GM23338 (cell line): ENCODE measurements at regions not wholly inside any gene's neighbourhood (a gene's known extent, or its start where the extent isn't known, plus 50 kb on each side); places are given as distances from the start of the nearest gene placed in this dataset.

Source experiments
- ATAC-seq: fragments of 200-7000 bp; cut with Tn5 transposase; 3 replicates; pipeline ENCODE4 v1.9.1; 2020
- DNase-seq: peaks from one replicate; pipeline ENCODE4 v3.0.0-alpha.2; 2015; ENCODE audit warnings: low spot score
- H2AFZ ChIP-seq: fragments of 200-600 bp; sonication (generic); 2 replicates; pipeline ENCODE4 v1.8.0; 2016; ENCODE audit warnings: antibody characterized with exemption, mild to moderate bottlenecking, moderate library complexity
- H3F3A ChIP-seq: fragments of 200-600 bp; sonication (generic); replicated peaks from 2 replicates; pipeline ENCODE4 v1.8.0; 2017; ENCODE audit warnings: antibody characterized with exemption, mixed run types, low read depth
- H3K27ac ChIP-seq: fragments of 200-600 bp; sonication (generic); 2 replicates; pipeline ENCODE4 v1.6.1; 2016; ENCODE audit warnings: low read depth
- H3K27me3 ChIP-seq: fragments of 200-600 bp; sonication (generic); 2 replicates; pipeline ENCODE4 v1.8.0; 2016; ENCODE audit warnings: mild to moderate bottlenecking, mixed run types, moderate library complexity; ENCODE audit not compliant: insufficient read depth
- H3K36me3 ChIP-seq: fragments of 200-600 bp; sonication (generic); 2 replicates; pipeline ENCODE4 v1.8.0; 2016; ENCODE audit warnings: mild to moderate bottlenecking; ENCODE audit not compliant: insufficient read depth
- H3K4me1 ChIP-seq: fragments of 200-600 bp; sonication (generic); 2 replicates; pipeline ENCODE4 v1.8.0; 2016; ENCODE audit warnings: mild to moderate bottlenecking, moderate library complexity; ENCODE audit not compliant: insufficient read depth
- H3K4me2 ChIP-seq: fragments of 200-600 bp; sonication (generic); 2 replicates; pipeline ENCODE4 v1.7.1; 2017; ENCODE audit warnings: mixed run types
- H3K4me3 ChIP-seq: fragments of 200-600 bp; sonication (generic); 2 replicates; pipeline ENCODE4 v1.6.1; 2016; ENCODE audit warnings: mixed run types
- H3K79me2 ChIP-seq: fragments of 200-600 bp; sonication (generic); replicated peaks from 2 replicates; pipeline ENCODE4 v1.8.0; 2017; ENCODE audit warnings: mild to moderate bottlenecking; ENCODE audit not compliant: insufficient read depth
- H3K9me2 ChIP-seq: fragments of 200-600 bp; sonication (generic); 2 replicates; pipeline ENCODE4 v1.8.0; 2017; ENCODE audit not compliant: insufficient read depth
- H4K20me1 ChIP-seq: fragments of 200-600 bp; sonication (generic); replicated peaks from 2 replicates; pipeline ENCODE4 v1.8.0; 2017; ENCODE audit warnings: mild to moderate bottlenecking; ENCODE audit not compliant: insufficient read depth
- H3K27ac Mint-ChIP-seq: 2 replicates; pipeline ENCODE4 v1.8.0; 2020; ENCODE audit warnings: inconsistent platforms, mild to moderate bottlenecking, moderate library complexity, mixed read lengths
- H3K27me3 Mint-ChIP-seq: 3 replicates; pipeline ENCODE4 v1.8.0; 2022; ENCODE audit warnings: low read depth, mild to moderate bottlenecking, moderate library complexity, mixed read lengths, inconsistent platforms; ENCODE audit not compliant: insufficient read depth, poor library complexity
- H3K36me3 Mint-ChIP-seq: 3 replicates; pipeline ENCODE4 v1.8.0; 2021; ENCODE audit warnings: low read depth, mild to moderate bottlenecking, inconsistent platforms, moderate library complexity, mixed read lengths
- H3K4me1 Mint-ChIP-seq: 3 replicates; pipeline ENCODE4 v1.8.0; 2020; ENCODE audit warnings: mild to moderate bottlenecking, inconsistent platforms, mixed read lengths
- H3K4me3 Mint-ChIP-seq: 3 replicates; pipeline ENCODE4 v1.8.0; 2021; ENCODE audit warnings: moderate library complexity, mild to moderate bottlenecking, inconsistent platforms, mixed read lengths
- H3K9me3 Mint-ChIP-seq: 3 replicates; pipeline ENCODE4 v1.8.0; 2020; ENCODE audit warnings: moderate library complexity, mild to moderate bottlenecking, inconsistent platforms, mixed read lengths
- CTCF ChIP-seq, 2 experiments: fragments of 200-600 bp in 1 of 2; sonication (generic) in 1 of 2; conservative IDR thresholded peaks; 2 replicates each; pipeline versions ENCODE4 v1.5.1 to v1.6.1; 2016 to 2017; ENCODE audit warnings: antibody characterized with exemption in 2 of 2, low read depth in 2 of 2, mild to moderate bottlenecking in 2 of 2, moderate library complexity in 1 of 2
- EZH2 ChIP-seq: fragments of 200-600 bp; sonication (generic); IDR thresholded peaks from one replicate; pipeline ENCODE4 v1.8.0; 2017; ENCODE audit warnings: antibody characterized with exemption, mild to moderate bottlenecking, low read depth; ENCODE audit not compliant: unreplicated experiment
- EZH2phosphoT487 ChIP-seq: fragments of 200-600 bp; sonication (generic); IDR thresholded peaks from one replicate; pipeline ENCODE4 v1.8.1; 2018; ENCODE audit warnings: antibody characterized with exemption; ENCODE audit not compliant: unreplicated experiment
- JUNB ChIP-seq: IDR thresholded peaks from one replicate; pipeline ENCODE4 v1.6.1; 2016; ENCODE audit warnings: antibody characterized with exemption; ENCODE audit not compliant: unreplicated experiment
- NANOG ChIP-seq: IDR thresholded peaks from 2 replicates; pipeline ENCODE4 v1.6.1; 2016; ENCODE audit warnings: antibody characterized with exemption, borderline replicate concordance
- POLR2AphosphoS5 ChIP-seq: IDR thresholded peaks from 2 replicates; pipeline ENCODE4 v1.6.1; 2016; ENCODE audit warnings: antibody characterized with exemption, low read depth
- STAT1 ChIP-seq: IDR thresholded peaks from one replicate; pipeline ENCODE4 v1.6.1; 2016; ENCODE audit warnings: antibody characterized with exemption; ENCODE audit not compliant: unreplicated experiment
- ZNF331 ChIP-seq: fragments of 250-450 bp; sonication (Bioruptor Pico); IDR thresholded peaks from 2 replicates; pipeline ENCODE4 v1.5.0; 2020; ENCODE audit warnings: low read depth, mild to moderate bottlenecking, moderate library complexity
- ZNF462 ChIP-seq: fragments of 250-450 bp; sonication (Bioruptor Pico); IDR thresholded peaks from 2 replicates; pipeline ENCODE4 v1.5.0; 2020; ENCODE audit warnings: mild to moderate bottlenecking, moderate library complexity

- TF ChIP-seq CTCF (conservative IDR thresholded peaks at IDR 0.05; ENCODE audit: low read depth in 2 of 2) (no peak), NANOG (no peak), ZNF331 (CRISPR knock-in tag) (no peak), EZH2phosphoT487 (no peak), POLR2AphosphoS5 (no peak), EZH2 (no peak), ZNF462 (CRISPR knock-in tag) (no peak)
These were observed 186.4 kb upstream of the MRPS30 start (continued) for GRCh38 chr5:44622331-44622730.

DNA sequence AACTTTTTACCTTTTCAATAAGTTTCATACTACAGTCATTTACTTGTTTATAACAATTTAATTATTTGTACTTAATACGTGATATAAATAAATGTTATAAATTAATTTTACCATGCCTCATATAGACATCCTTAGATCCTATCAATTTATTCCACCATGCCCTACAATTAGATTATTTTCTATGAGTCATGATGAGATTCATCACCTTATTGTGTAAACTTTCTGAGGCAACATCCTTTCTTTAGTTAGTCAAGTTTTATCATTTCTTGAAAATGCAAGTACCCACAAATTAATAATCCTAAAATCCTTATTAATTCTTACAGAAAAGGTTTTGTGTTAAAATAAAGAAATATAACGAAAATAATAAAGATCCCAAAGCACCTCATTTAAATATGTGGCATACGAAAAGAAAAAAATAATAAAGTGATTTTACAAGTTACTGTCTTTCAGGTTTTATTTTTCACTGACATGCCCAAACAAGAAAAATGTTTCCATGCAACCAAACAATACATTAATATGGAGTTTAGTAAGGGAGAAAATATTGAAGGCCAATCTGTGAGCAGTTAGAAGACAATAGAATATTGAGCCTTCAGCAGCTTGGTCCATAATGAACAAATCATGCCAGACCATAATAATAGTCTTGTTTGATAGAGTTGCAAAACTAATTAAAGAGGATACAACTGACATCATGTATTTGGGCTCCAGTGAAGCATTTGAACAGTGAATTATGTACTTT lies 188.7 kb upstream of the MRPS30 start:
- H3K27me3 Mint-ChIP-seq = no peaks in the 10 kb centered on the region
- no peak for DNase-seq
- H3K4me3 Mint-ChIP-seq = no peak overlapping the region
- Histone ChIP-seq H3K79me2 (no peaks in the 10 kb centered on the region), H2AFZ (no peak overlapping the region), H4K20me1 (no peaks in the 10 kb centered on the region), H3K27ac (no peak overlapping the region), H3K4me3 (no peak overlapping the region), H3K27me3 (no peaks in the 10 kb centered on the region), H3K4me1 (no peaks in the 10 kb centered on the region), H3K9me2 (no peaks in the 10 kb centered on the region), H3F3A (no peaks in the 10 kb centered on the region), H3K36me3 (no peaks in the 10 kb centered on the region), H3K4me2 (no peak overlapping the region)
- H3K27ac Mint-ChIP-seq = no peak overlapping the region
- no peaks in the 10 kb centered on the region for H3K36me3 Mint-ChIP-seq
- no peaks in the 10 kb centered on the region for H3K9me3 Mint-ChIP-seq
- no peaks in the 10 kb centered on the region for H3K4me1 Mint-ChIP-seq
- ATAC-seq = no peak
- no peak for TF ChIP-seq EZH2
- TF ChIP-seq STAT1 = no peak
- no peak for TF ChIP-seq EZH2phosphoT487
- TF ChIP-seq POLR2AphosphoS5 = no peak
- TF ChIP-seq JUNB = no peak
